Activated CD8-positive, alpha-beta T cell treated with anti-CD3 and anti-CD28 coated beads, Interleukin-2, amount 10 ng/mL, durations not matched to agents 7 days and 5 days (primary cell): ENCODE measurements at regions not wholly inside any gene's neighbourhood (a gene's known extent, or its start where the extent isn't known, plus 50 kb on each side); places are given as distances from the start of the nearest gene placed in this dataset.

Source experiments
- ATAC-seq: fragments of 150-1000 bp; cut with Tn5 transposase; one replicate; pipeline ENCODE4 v1.10.0; 2021; ENCODE audit warnings: moderate library complexity
- CTCF ChIA-PET: fragments of 350-600 bp; sonication (Branson Sonifier 250); formaldehyde crosslinking; loops from one replicate; lab custom pipeline; 2021; ENCODE audit warnings: antibody characterized with exemption; lab: Charles Lee
- POLR2A ChIA-PET: fragments of 350-600 bp; sonication (Branson Sonifier 250); formaldehyde crosslinking; loops from one replicate; lab custom pipeline; 2021; ENCODE audit warnings: antibody characterized with exemption; lab: Charles Lee
- DNase-seq: peaks from one replicate; pipeline ENCODE4 v3.0.0-alpha.2; 2020
- H3K27ac Mint-ChIP-seq: one replicate; pipeline ENCODE4 v1.8.0; 2021; ENCODE audit warnings: mild to moderate bottlenecking, mixed read lengths
- H3K27me3 Mint-ChIP-seq: one replicate; pipeline ENCODE4 v1.8.0; 2021; ENCODE audit warnings: low read depth, mixed read lengths
- H3K36me3 Mint-ChIP-seq: one replicate; pipeline ENCODE4 v1.8.0; 2021; ENCODE audit warnings: low read depth, mixed read lengths
- H3K4me1 Mint-ChIP-seq: one replicate; pipeline ENCODE4 v1.8.0; 2021; ENCODE audit warnings: low read depth, mixed read lengths
- H3K4me3 Mint-ChIP-seq: one replicate; pipeline ENCODE4 v1.8.0; 2021; ENCODE audit warnings: mild to moderate bottlenecking, mixed read lengths
- H3K9me3 Mint-ChIP-seq: one replicate; pipeline ENCODE4 v1.8.0; 2022; ENCODE audit warnings: mixed read lengths; ENCODE audit not compliant: insufficient read depth

DNA sequence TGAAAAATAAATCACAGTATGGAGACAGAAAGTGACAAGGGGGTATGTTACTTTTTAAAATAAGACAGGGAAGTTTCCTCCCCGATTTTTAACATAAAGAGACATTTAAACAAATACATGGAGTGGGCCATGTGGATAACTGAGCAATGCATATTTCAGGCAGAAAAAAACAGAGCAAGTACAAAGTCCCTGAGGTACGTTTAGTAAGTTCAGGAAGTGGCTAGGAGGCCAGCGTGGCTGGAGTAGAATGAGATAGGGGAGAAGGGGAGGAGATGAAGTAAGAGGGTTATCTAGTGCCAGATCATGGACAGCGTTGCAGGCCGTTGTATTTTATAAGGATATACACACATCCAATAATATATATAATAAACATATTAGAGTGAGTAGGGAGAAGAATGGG, 84.2 kb upstream of the ELL2 start:
- no peaks in the 10 kb centered on the region for H3K27me3 Mint-ChIP-seq
- DNase-seq = no peak
- no peaks in the 10 kb centered on the region for H3K36me3 Mint-ChIP-seq
- no peak overlapping the region for H3K27ac Mint-ChIP-seq
- ChIA-PET CTCF (no interaction called here), POLR2A (no interaction called here)
- H3K4me1 Mint-ChIP-seq = no peaks in the 10 kb centered on the region
- ATAC-seq = no peak
- no peaks in the 10 kb centered on the region for H3K9me3 Mint-ChIP-seq
- no peak overlapping the region for H3K4me3 Mint-ChIP-seq

- ATAC-seq = no peak
- no peak overlapping the region for H3K27ac Mint-ChIP-seq
- ChIA-PET CTCF (no interaction called here), POLR2A (no interaction called here)
- H3K36me3 Mint-ChIP-seq = no peaks in the 10 kb centered on the region
- no peak for DNase-seq
- no peaks in the 10 kb centered on the region for H3K27me3 Mint-ChIP-seq
- H3K4me1 Mint-ChIP-seq = no peaks in the 10 kb centered on the region
- H3K4me3 Mint-ChIP-seq = no peak overlapping the region
- H3K9me3 Mint-ChIP-seq = no peaks in the 10 kb centered on the region
These were observed 81.8 kb upstream of the ELL2 start for GRCh38 chr5:96043446-96043845.

DNA sequence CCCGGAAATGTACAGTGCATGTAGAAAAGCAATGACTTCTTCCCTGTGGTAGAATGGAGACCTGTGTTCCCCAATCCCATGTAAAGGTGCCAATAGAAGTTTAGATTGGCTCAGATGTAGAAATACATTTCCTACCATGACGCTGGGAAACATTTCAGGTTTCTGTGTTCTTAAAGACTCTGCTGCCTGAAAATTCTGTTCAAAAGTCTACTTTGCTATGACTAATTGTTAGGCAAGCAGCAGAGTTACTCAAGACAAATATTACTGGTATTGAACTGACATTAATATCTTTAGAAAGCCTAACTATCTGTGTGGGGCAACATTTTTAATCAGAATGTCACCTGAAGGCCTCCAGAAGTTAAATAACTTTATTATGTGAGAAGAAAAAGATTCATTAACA, 75.5 kb upstream of the ELL2 start:
- DNase-seq (no peak), ATAC-seq (no peak)
- Mint-ChIP-seq H3K27me3 (no peaks in the 10 kb centered on the region), H3K36me3 (no peaks in the 10 kb centered on the region), H3K27ac (no peak overlapping the region), H3K4me1 (no peaks in the 10 kb centered on the region), H3K4me3 (no peak overlapping the region), H3K9me3 (no peaks in the 10 kb centered on the region)
- ChIA-PET CTCF (no interaction called here), POLR2A (no interaction called here)

GRCh38 chr5:96036301-96036700, 74.7 kb upstream of the ELL2 start:
- Mint-ChIP-seq H3K27me3 (no peaks in the 10 kb centered on the region), H3K4me3 (no peak overlapping the region), H3K27ac (no peak overlapping the region), H3K36me3 (no peaks in the 10 kb centered on the region), H3K4me1 (no peaks in the 10 kb centered on the region), H3K9me3 (no peaks in the 10 kb centered on the region)
- no peak for DNase-seq
- CTCF ChIA-PET = no interaction called here
- no peak for ATAC-seq
- POLR2A ChIA-PET = no interaction called here

- ChIA-PET POLR2A (no interaction called here), CTCF (no interaction called here)
- Mint-ChIP-seq H3K27me3 (no peaks in the 10 kb centered on the region), H3K4me3 (no peak overlapping the region), H3K4me1 (no peaks in the 10 kb centered on the region), H3K36me3 (no peaks in the 10 kb centered on the region), H3K27ac (no peak overlapping the region), H3K9me3 (no peaks in the 10 kb centered on the region)
- no peak for ATAC-seq
- no peak for DNase-seq
These were observed 74.1 kb upstream of the ELL2 start for GRCh38 chr5:96035796-96036195.

DNA sequence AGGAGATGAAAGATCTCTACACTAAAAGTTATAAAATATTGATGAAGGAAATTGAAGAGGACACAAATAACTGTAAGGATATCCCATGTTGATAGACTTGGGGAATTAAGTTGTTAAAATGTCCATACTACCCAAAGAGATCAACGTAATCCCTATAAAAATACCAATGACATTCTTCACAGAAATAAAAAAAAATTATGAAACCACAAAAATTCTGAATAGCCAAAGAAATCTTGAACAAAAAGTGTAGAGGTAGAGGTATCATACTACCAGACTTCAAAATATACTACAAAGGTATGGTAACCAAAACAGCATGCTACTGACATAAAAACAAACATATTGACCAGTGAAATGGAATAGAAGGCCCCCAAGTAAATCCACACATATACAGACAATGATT, 71.5 kb upstream of the ELL2 start:
- CTCF ChIA-PET = no interaction called here
- H3K27ac Mint-ChIP-seq = no peak overlapping the region
- no peaks in the 10 kb centered on the region for H3K27me3 Mint-ChIP-seq
- no peaks in the 10 kb centered on the region for H3K9me3 Mint-ChIP-seq
- no peaks in the 10 kb centered on the region for H3K4me1 Mint-ChIP-seq
- ATAC-seq = no peak
- no peak overlapping the region for H3K4me3 Mint-ChIP-seq
- POLR2A ChIA-PET = no interaction called here
- DNase-seq = no peak
- no peaks in the 10 kb centered on the region for H3K36me3 Mint-ChIP-seq

GRCh38 chr5:96031811-96032261, 70.2 kb upstream of the ELL2 start:
- no peak overlapping the region for H3K4me3 Mint-ChIP-seq
- ChIA-PET POLR2A (no interaction called here), CTCF (no interaction called here)
- no peaks in the 10 kb centered on the region for H3K36me3 Mint-ChIP-seq
- H3K27me3 Mint-ChIP-seq = no peaks in the 10 kb centered on the region
- no peaks in the 10 kb centered on the region for H3K4me1 Mint-ChIP-seq
- no peak for DNase-seq
- H3K9me3 Mint-ChIP-seq = no peaks in the 10 kb centered on the region
- H3K27ac Mint-ChIP-seq = no peak overlapping the region
- no peak for ATAC-seq

DNA sequence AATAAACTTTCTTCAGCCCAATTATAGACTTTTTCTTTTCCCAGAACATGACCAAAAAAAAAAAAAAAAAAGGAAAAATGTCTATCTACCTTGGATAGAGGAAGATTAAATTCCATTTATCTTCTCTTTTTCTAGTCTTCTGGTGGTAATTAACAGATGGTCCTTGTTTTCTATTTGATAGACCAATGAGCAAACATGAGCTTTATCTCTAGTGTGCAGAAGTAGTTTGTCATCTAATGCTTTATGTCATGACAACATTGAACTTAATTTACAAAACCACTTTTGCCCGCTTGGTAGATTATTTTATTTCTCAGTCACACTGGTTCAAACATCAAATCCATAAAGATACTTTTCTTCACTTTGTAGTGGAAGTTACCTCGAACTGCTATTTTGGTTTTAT, 69.5 kb upstream of the ELL2 start:
- no peak for ATAC-seq
- Mint-ChIP-seq H3K9me3 (no peaks in the 10 kb centered on the region), H3K27ac (no peak overlapping the region), H3K4me3 (no peak overlapping the region), H3K27me3 (no peaks in the 10 kb centered on the region), H3K36me3 (no peaks in the 10 kb centered on the region), H3K4me1 (no peaks in the 10 kb centered on the region)
- CTCF ChIA-PET = no interaction called here
- DNase-seq = no peak
- POLR2A ChIA-PET = no interaction called here

- Mint-ChIP-seq H3K9me3 (no peaks in the 10 kb centered on the region), H3K4me1 (no peaks in the 10 kb centered on the region), H3K27ac (no peak overlapping the region), H3K36me3 (no peaks in the 10 kb centered on the region), H3K27me3 (peaks cover 3% of the 10 kb centered on the region), H3K4me3 (no peak overlapping the region)
- CTCF ChIA-PET = no interaction called here
- DNase-seq (no peak), ATAC-seq (no peak)
- POLR2A ChIA-PET = no interaction called here
These were observed 64.9 kb upstream of the ELL2 start for GRCh38 chr5:96026406-96027041.

DNA sequence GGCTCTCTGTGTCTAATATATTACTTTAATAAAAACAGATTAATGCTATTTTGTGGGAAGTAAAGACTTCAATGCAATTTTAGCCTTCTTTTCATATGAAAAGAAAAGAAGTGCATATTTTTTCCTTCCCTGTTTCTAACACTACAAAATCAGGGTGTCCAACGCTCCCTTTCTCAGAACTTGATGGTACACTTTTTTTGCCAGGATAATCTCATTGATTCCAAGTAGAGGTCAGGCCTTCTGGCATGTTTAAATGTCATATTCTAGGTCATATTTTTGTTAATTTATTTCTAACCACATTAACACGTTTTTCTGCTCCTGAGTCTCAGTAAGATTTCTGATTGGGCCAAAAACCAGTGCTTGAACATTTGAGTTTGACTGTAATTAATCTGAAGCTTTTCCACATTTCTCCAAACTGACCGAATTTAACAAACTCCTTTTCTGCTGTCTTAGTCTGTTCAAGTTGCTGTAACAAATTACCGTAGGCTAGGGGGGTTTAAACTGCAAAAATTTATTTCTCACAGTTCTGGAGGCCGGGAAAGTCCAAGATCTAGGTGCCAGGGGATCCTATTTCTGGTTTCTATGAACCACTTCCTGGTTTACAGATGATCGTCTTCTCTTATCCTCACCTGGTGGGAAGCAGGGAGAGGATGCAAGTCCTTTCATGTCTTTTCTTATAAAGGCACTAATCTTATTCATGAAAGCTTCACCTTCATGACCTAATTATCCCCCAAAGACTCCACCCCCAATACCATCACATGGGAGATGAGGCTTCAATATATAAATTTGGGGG, 63.2 kb upstream of the ELL2 start:
- ATAC-seq = no peak
- Mint-ChIP-seq H3K27ac (no peak overlapping the region), H3K36me3 (no peaks in the 10 kb centered on the region), H3K4me1 (no peaks in the 10 kb centered on the region), H3K27me3 (peaks cover 3% of the 10 kb centered on the region), H3K4me3 (no peak overlapping the region), H3K9me3 (no peaks in the 10 kb centered on the region)
- ChIA-PET POLR2A (no interaction called here), CTCF (no interaction called here)
- DNase-seq = no peak

GRCh38 chr5:96023518-96023917, 61.9 kb upstream of the ELL2 start:
- H3K27me3 Mint-ChIP-seq = peaks cover 3% of the 10 kb centered on the region
- ATAC-seq (no peak), DNase-seq (no peak)
- no peak overlapping the region for H3K4me3 Mint-ChIP-seq
- H3K9me3 Mint-ChIP-seq = no peaks in the 10 kb centered on the region
- ChIA-PET CTCF (no interaction called here), POLR2A (interaction anchor here (0.6 kb wide), 1 partner anchor 805 kb away, joined by 4 read pairs; no protein-coding TSS in a partner anchor)
- no peak overlapping the region for H3K27ac Mint-ChIP-seq
- H3K36me3 Mint-ChIP-seq = no peaks in the 10 kb centered on the region
- H3K4me1 Mint-ChIP-seq = no peaks in the 10 kb centered on the region

DNA sequence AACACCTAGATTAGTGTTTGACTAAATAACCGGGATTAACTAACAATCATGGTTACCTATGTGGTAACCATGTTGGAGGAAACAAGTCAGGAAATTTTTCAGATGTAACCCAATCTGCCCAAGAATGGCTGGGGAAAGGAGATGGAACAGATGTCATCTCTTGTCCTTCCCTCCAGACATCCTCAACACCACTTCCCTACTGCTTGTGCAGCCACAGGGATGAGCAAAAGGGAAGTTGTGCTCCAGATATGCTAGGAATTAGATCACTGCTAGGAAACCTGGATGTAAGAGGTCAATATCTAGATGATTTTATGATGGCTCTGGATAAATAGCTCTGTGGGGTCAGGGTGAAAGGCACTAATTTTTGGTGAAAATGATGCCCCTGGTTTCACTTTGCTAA, 61.3 kb upstream of the ELL2 start:
- H3K4me1 Mint-ChIP-seq = no peaks in the 10 kb centered on the region
- DNase-seq = no peak
- ChIA-PET CTCF (no interaction called here), POLR2A (interaction anchor here (0.6 kb wide), 1 partner anchor 805 kb away, joined by 4 read pairs; no protein-coding TSS in a partner anchor)
- H3K4me3 Mint-ChIP-seq = no peak overlapping the region
- H3K9me3 Mint-ChIP-seq = no peaks in the 10 kb centered on the region
- no peaks in the 10 kb centered on the region for H3K36me3 Mint-ChIP-seq
- H3K27me3 Mint-ChIP-seq = peaks cover 3% of the 10 kb centered on the region
- no peak for ATAC-seq
- no peak overlapping the region for H3K27ac Mint-ChIP-seq
